ENCODE measurements at regions not wholly inside any gene's neighbourhood (a gene's known extent, or its start where the extent isn't known, plus 50 kb on each side); places are given as distances from the start of the nearest gene placed in this dataset.

DNA sequence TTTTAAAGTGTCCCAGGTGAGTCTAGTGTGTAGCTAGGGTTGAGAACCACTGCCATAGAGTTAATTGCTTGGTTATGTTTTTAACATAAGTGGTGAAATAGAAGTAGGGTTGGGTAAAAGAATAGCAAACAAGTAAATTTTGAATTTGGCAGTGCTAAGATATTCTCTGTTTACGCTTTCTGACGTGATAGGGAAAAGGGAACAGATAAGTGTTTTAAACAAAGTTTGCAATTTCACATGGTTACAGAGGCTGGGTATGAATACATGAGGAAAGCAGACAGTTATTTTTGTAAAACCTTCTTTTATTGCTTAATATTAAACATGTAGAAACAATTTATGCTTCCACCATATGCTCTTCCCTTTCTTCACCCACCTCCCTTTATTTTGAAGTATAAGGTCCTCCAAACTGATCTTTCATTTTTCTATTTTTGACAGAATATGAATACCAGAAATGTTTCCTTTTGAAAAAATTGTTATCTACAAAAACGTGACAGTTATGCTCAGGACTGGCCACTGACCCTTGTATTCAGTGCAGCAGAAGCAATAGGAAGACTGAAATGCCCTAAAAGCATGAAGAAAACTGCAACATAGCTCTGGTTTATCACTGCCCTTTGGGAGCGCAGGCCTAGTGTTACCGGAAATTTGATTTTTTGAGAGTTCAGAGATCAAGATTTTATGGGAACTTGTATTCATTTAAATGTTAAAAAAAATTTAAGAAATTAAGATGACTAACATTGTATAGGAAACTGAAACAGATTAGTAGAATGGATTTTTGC is 214.4 kb upstream of the ARSJ start:
- TF ChIP-seq, protein P1, sequence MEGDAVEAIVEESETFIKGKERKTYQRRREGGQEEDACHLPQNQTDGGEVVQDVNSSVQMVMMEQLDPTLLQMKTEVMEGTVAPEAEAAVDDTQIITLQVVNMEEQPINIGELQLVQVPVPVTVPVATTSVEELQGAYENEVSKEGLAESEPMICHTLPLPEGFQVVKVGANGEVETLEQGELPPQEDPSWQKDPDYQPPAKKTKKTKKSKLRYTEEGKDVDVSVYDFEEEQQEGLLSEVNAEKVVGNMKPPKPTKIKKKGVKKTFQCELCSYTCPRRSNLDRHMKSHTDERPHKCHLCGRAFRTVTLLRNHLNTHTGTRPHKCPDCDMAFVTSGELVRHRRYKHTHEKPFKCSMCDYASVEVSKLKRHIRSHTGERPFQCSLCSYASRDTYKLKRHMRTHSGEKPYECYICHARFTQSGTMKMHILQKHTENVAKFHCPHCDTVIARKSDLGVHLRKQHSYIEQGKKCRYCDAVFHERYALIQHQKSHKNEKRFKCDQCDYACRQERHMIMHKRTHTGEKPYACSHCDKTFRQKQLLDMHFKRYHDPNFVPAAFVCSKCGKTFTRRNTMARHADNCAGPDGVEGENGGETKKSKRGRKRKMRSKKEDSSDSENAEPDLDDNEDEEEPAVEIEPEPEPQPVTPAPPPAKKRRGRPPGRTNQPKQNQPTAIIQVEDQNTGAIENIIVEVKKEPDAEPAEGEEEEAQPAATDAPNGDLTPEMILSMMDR (conservative IDR thresholded peaks at IDR 0.05), result no peak
- no peak for TF ChIP-seq EZH2 (IDR thresholded peaks at IDR 0.05; ENCODE audit: low read depth)

Data from PC-9 (cell line).